HL-60 (cell line): ENCODE measurements at regions not wholly inside any gene's neighbourhood (a gene's known extent, or its start where the extent isn't known, plus 50 kb on each side); places are given as distances from the start of the nearest gene placed in this dataset.

Experiments
- DNase-seq, 2 experiments: peaks; one replicate each; pipeline ENCODE4 v3.0.0-alpha.2; 2010 to 2020; ENCODE audit warnings: low read depth in 1 of 2, low spot score in 1 of 2
- H3K27ac ChIP-seq: fragments of 250-450 bp; sonication (Bioruptor Pico); replicated peaks from 2 replicates; pipeline ENCODE4 v1.5.1; 2020; ENCODE audit warnings: mild to moderate bottlenecking, moderate library complexity
- H3K27me3 ChIP-seq: fragments of 250-450 bp; sonication (Bioruptor Pico); 2 replicates; pipeline ENCODE4 v1.5.1; 2021; ENCODE audit warnings: mild to moderate bottlenecking, moderate library complexity; ENCODE audit not compliant: insufficient read depth, poor library complexity, severe bottlenecking
- H3K4me3 ChIP-seq: replicated peaks from 2 replicates; pipeline ENCODE4 v1.5.1; 2011; ENCODE audit warnings: mild to moderate bottlenecking, control low read depth, low read length; ENCODE audit not compliant: insufficient read depth
- GABPA ChIP-seq: IDR thresholded peaks from 2 replicates; pipeline ENCODE4 v1.6.1; 2012; ENCODE audit warnings: low read depth
- POLR2AphosphoS5 ChIP-seq: IDR thresholded peaks from 2 replicates; pipeline ENCODE4 v1.6.1; 2012; ENCODE audit warnings: low read depth
- SPI1 ChIP-seq: IDR thresholded peaks from 2 replicates; pipeline ENCODE4 v1.6.1; 2012; ENCODE audit warnings: low read depth, mild to moderate bottlenecking, borderline replicate concordance
- TF ChIP-seq, protein P1 (sequence below): IDR thresholded peaks from 2 replicates; pipeline ENCODE4 v1.6.1; 2012; ENCODE audit warnings: low read depth; ENCODE audit not compliant: insufficient replicate concordance
- TF ChIP-seq, protein P2 (sequence below): IDR thresholded peaks from one replicate; pipeline ENCODE4 v1.5.1; 2011; ENCODE audit warnings: low read length, control low read depth, inconsistent platforms; ENCODE audit not compliant: insufficient read depth

DNA sequence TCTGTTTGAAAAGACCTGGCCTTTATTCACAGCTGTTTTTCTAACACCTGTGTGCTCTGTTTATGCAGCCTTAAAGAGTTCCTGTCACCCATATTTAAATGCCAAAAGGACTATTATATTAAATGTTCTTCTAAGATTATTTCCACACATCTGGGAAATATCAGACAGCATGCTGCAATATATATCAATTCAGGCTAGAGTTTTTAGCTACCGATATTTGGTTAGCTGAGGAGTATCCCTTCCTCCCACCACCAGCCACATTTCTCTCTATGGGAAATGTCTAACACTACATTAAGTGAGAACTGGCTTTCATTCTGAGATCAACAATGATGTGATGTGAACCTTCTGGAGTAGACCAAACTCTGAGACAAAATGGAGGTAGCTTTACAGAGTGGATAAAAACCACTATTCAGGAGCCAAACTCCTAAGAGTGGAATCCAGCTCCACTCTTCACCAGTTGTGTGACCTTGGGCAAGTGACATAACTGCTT is 509.2 kb downstream of the ZNF608 start:
- no peak for TF ChIP-seq SPI1
- TF ChIP-seq, protein P1, sequence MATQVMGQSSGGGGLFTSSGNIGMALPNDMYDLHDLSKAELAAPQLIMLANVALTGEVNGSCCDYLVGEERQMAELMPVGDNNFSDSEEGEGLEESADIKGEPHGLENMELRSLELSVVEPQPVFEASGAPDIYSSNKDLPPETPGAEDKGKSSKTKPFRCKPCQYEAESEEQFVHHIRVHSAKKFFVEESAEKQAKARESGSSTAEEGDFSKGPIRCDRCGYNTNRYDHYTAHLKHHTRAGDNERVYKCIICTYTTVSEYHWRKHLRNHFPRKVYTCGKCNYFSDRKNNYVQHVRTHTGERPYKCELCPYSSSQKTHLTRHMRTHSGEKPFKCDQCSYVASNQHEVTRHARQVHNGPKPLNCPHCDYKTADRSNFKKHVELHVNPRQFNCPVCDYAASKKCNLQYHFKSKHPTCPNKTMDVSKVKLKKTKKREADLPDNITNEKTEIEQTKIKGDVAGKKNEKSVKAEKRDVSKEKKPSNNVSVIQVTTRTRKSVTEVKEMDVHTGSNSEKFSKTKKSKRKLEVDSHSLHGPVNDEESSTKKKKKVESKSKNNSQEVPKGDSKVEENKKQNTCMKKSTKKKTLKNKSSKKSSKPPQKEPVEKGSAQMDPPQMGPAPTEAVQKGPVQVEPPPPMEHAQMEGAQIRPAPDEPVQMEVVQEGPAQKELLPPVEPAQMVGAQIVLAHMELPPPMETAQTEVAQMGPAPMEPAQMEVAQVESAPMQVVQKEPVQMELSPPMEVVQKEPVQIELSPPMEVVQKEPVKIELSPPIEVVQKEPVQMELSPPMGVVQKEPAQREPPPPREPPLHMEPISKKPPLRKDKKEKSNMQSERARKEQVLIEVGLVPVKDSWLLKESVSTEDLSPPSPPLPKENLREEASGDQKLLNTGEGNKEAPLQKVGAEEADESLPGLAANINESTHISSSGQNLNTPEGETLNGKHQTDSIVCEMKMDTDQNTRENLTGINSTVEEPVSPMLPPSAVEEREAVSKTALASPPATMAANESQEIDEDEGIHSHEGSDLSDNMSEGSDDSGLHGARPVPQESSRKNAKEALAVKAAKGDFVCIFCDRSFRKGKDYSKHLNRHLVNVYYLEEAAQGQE = no peak
- TF ChIP-seq, protein P2, sequence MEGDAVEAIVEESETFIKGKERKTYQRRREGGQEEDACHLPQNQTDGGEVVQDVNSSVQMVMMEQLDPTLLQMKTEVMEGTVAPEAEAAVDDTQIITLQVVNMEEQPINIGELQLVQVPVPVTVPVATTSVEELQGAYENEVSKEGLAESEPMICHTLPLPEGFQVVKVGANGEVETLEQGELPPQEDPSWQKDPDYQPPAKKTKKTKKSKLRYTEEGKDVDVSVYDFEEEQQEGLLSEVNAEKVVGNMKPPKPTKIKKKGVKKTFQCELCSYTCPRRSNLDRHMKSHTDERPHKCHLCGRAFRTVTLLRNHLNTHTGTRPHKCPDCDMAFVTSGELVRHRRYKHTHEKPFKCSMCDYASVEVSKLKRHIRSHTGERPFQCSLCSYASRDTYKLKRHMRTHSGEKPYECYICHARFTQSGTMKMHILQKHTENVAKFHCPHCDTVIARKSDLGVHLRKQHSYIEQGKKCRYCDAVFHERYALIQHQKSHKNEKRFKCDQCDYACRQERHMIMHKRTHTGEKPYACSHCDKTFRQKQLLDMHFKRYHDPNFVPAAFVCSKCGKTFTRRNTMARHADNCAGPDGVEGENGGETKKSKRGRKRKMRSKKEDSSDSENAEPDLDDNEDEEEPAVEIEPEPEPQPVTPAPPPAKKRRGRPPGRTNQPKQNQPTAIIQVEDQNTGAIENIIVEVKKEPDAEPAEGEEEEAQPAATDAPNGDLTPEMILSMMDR = no peak
- TF ChIP-seq POLR2AphosphoS5 = no peak
- TF ChIP-seq GABPA = no peak
- Histone ChIP-seq H3K4me3 (no peak overlapping the region), H3K27ac (no peak overlapping the region), H3K27me3 (no peaks in the 10 kb centered on the region)
- DNase-seq = no peak

DNA sequence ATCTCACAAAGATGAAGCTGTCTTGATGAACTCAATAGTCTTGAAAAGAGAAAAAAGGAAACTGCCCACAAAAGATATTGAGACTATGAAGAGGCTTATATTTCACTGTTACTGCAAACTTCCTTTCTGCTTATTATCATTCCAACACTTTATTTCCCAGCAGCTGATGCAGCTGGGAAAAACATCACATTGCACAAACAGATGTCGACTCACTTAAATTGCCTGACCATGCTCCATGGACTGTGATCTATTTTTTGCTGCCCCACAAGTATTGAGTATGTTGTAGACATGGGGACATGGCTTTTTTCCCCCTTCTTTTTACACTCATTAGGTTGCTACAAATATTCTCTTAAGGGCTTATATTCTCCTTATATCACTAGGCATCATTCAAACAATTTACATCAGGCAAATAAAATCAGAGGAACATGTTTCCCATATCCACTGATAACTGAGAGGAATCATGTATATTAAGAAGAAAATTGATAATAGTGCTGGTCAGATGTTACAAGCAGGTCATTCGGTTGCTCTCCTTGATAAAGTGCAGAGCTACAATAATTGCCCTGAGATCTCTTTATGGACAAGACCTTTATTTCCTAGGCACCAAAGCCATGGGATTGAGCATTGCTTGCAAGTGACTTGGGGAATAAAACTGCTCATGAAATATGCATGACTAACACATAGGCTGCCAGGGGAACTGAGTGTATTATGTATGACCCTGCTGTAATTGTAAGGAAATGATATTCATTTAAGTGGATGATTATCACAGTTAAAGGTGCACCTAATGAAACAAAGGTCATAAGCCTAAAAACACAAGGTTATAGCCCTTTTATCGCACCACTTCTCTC is 509.9 kb downstream of the ZNF608 start:
- DNase-seq = no peak
- no peaks in the 10 kb centered on the region for H3K27me3 ChIP-seq
- H3K4me3 ChIP-seq = no peak overlapping the region
- H3K27ac ChIP-seq = no peak overlapping the region
- TF ChIP-seq, protein P2 = no peak
- TF ChIP-seq POLR2AphosphoS5 (no peak), GABPA (no peak)
- TF ChIP-seq, protein P1 = no peak

DNA sequence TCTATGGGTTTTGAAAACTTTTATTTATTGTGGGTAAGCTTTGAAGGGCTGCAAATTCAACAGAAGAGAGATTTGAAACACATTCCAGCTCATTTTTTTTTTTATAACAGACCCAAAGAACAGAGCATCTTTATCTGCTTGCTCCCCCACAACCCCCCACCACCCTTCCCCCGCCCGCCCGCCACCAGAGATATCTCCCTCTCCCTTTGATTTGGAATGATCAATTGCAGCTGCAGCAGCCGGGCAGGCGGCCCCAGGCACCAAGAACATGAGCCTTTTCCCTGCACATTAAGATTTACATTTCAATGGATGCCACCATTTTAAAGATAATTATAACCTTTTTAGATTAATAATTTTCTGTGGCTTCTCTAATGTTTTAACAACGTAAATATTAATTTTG is 510.9 kb downstream of the ZNF608 start:
- no peak overlapping the region for H3K4me3 ChIP-seq
- TF ChIP-seq, protein P1 = no peak
- TF ChIP-seq GABPA (no peak), SPI1 (no peak), POLR2AphosphoS5 (no peak)
- TF ChIP-seq, protein P2 = no peak
- H3K27ac ChIP-seq = no peak overlapping the region
- no peaks in the 10 kb centered on the region for H3K27me3 ChIP-seq
- no peak for DNase-seq
